ENCODE measurements at regions not wholly inside any gene's neighbourhood (a gene's known extent, or its start where the extent isn't known, plus 50 kb on each side); places are given as distances from the start of the nearest gene placed in this dataset.
A peak's percentile ranks its signal among the peaks of the same experiment; 100 is the strongest.
"Not testable (repeated sequence)": the region's sequence is repeated elsewhere in the genome, so short reads cannot be mapped to it uniquely, and the experiment has no call there.

DNA sequence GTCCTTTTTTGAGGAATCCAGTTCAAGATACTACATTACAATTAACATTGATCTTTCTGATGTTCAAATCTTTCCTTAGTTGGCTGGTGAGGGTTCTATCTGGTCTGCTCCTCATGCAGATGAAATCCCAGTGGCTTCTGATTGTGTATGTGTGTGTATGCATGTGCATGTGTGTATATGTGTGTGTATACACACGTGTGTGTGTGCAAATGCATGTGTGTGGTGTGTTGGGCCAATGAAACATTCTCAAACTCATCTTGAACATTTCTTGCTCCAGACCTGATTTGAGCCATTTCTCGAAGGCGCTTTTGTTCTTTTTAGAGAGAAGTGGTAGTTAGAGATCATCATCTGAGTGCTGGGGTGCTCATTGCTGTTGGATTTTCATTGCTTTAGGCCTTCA lies 113.9 kb downstream of the GLRX3 start:
- H3K4me1 Mint-ChIP-seq: no peaks in the 10 kb centered on the region
- H3K27ac Mint-ChIP-seq: no peak overlapping the region
- no peaks in the 10 kb centered on the region for H3K9me3 Mint-ChIP-seq
- no peak overlapping the region for H3K4me3 Mint-ChIP-seq
- H3K27me3 Mint-ChIP-seq: peaks cover 3% of the 10 kb centered on the region
- DNase-seq: no peak
- no peaks in the 10 kb centered on the region for H3K36me3 Mint-ChIP-seq

DNA sequence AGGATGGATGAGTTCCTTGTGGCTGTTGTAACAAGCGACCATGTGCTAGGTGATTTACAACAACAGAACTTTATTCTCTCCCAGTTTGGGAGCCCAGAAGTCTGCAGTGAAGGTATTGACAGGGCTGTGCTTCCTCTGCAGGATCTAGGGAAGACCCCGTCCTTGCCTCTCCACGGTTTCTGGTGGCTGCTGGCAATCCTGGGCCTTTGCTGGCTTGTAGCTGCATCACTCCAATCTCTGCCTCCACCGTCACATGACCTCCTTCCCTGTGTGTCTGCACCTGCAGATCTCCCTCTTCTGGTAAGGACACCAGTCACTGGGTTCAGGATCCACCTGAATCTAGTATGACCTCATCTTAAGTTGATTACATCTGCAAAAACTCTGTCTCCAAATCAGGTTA lies 115.6 kb downstream of the GLRX3 start:
- Mint-ChIP-seq H3K27me3 (no peaks in the 10 kb centered on the region), H3K9me3 (no peaks in the 10 kb centered on the region), H3K4me1 (no peaks in the 10 kb centered on the region), H3K27ac (no peak overlapping the region), H3K4me3 (no peak overlapping the region), H3K36me3 (no peaks in the 10 kb centered on the region)
- DNase-seq: no peak

- no peaks in the 10 kb centered on the region for H3K4me1 Mint-ChIP-seq
- DNase-seq: no peak
These were observed 118.1 kb downstream of the GLRX3 start for GRCh38 chr10:130254243-130254642.

GRCh38 chr10:130254662-130255061 lies 118.5 kb downstream of the GLRX3 start:
- H3K4me1 Mint-ChIP-seq: no peaks in the 10 kb centered on the region
- DNase-seq: no peak
- no peak overlapping the region for H3K27ac Mint-ChIP-seq
- no peaks in the 10 kb centered on the region for H3K27me3 Mint-ChIP-seq
- H3K9me3 Mint-ChIP-seq: no peaks in the 10 kb centered on the region
- H3K4me3 Mint-ChIP-seq: no peak overlapping the region
- H3K36me3 Mint-ChIP-seq: no peaks in the 10 kb centered on the region

More at GRCh38 chr10:130254243-130254642, 118.1 kb downstream of the GLRX3 start:
- Mint-ChIP-seq H3K27ac (no peak overlapping the region), H3K36me3 (no peaks in the 10 kb centered on the region), H3K27me3 (no peaks in the 10 kb centered on the region), H3K4me3 (no peak overlapping the region), H3K9me3 (no peaks in the 10 kb centered on the region)

DNA sequence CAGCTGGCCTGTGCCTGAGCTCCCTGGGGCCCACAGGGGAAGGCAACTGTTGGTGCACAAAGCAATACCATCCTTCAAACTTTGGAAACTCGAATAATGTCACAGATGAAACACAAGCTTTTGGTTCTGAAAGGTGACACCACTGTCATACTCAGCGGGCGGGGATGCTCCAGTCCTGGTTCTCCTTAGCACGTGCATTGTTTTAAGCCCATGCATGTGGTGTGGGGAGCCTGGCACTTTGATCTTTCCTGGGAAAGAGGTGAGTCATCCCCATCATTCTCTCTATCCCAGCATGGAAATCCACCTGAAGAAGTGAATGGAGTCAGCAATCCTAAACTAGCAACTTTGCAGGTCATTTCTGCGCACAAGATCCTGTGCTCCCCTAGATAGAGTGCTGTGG lies 119.6 kb downstream of the GLRX3 start:
- H3K27ac Mint-ChIP-seq: no peak overlapping the region
- no peaks in the 10 kb centered on the region for H3K9me3 Mint-ChIP-seq
- no peak overlapping the region for H3K4me3 Mint-ChIP-seq
- no peak for DNase-seq
- H3K27me3 Mint-ChIP-seq: no peaks in the 10 kb centered on the region
- H3K36me3 Mint-ChIP-seq: no peaks in the 10 kb centered on the region
- H3K4me1 Mint-ChIP-seq: no peaks in the 10 kb centered on the region

GRCh38 chr10:130257897-130258296 lies 121.7 kb downstream of the GLRX3 start:
- H3K9me3 Mint-ChIP-seq: no peaks in the 10 kb centered on the region
- H3K27ac Mint-ChIP-seq: no peak overlapping the region
- no peaks in the 10 kb centered on the region for H3K36me3 Mint-ChIP-seq
- DNase-seq: no peak
- no peaks in the 10 kb centered on the region for H3K4me1 Mint-ChIP-seq
- no peak overlapping the region for H3K4me3 Mint-ChIP-seq
- H3K27me3 Mint-ChIP-seq: no peaks in the 10 kb centered on the region

DNA sequence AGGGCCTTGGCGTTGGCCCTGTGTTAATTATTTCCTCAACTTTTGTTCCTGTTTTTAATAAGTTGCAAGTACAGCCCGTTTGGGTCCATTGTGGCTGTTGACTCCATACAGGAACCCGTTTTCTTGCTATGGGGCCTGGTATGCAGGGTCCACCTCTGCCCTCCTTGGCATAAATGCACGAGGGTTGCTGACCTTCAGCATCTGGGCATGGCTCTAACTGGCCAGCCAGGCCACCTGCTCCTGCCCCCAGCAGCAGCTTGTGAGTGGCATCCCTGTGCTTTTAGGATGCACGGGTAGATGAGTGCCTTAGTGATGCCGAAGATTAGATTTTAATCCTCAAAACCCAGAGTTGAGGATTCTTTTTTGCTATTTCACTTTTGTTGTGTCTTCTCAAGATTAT lies 123.2 kb downstream of the GLRX3 start:
- H3K36me3 Mint-ChIP-seq: peaks cover 2% of the 10 kb centered on the region
- peaks cover 4% of the 10 kb centered on the region for H3K9me3 Mint-ChIP-seq
- no peaks in the 10 kb centered on the region for H3K27me3 Mint-ChIP-seq
- no peak overlapping the region for H3K27ac Mint-ChIP-seq
- no peaks in the 10 kb centered on the region for H3K4me1 Mint-ChIP-seq
- no peak overlapping the region for H3K4me3 Mint-ChIP-seq
- DNase-seq: no peak

DNA sequence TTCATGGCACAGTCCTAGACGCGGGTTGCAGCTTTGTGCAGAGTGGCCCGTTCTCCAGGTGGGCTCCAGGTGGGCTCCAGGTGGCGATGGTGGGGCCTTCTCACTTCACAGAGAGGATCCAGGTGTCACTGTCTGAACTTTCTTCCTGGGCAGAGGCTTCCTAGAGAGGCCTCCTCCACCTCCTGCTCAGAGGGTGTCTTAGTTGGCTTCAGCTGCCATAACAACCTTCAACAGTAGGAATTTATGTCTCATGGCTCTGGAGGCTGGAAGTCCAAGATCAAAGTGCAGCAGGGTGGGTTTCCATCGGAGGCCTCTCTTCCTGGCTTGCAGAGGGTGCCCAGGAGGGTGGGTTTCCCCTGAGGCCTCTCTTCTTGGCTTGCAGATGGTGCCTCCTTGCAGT lies 125.1 kb downstream of the GLRX3 start:
- DNase-seq: no peak
- H3K27ac Mint-ChIP-seq: no peak overlapping the region
- H3K36me3 Mint-ChIP-seq: peaks cover 3% of the 10 kb centered on the region
- no peaks in the 10 kb centered on the region for H3K4me1 Mint-ChIP-seq
- H3K4me3 Mint-ChIP-seq: no peak overlapping the region
- H3K9me3 Mint-ChIP-seq: peaks cover 4% of the 10 kb centered on the region
- no peaks in the 10 kb centered on the region for H3K27me3 Mint-ChIP-seq

DNA sequence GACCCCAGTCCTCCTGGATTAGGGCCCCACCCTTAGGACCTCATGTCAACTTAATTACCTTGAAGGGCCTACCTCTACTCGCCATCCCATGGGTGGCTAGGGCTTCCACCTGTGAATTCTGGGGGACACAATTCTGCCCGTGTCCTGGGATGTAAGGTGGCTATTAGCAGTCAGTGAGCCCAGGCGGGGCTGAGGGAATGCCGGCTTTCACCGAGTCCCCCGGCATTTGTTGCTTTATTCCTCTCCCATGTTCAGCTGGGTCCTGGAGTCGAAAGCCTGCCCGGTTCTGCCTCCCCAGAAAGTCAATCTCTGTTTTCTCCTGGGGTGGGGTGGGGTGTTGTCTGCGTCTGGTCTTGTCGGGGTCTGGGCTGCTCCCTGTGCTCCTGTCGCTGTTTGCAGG lies 125.6 kb downstream of the GLRX3 start:
- no peaks in the 10 kb centered on the region for H3K27me3 Mint-ChIP-seq

DNA sequence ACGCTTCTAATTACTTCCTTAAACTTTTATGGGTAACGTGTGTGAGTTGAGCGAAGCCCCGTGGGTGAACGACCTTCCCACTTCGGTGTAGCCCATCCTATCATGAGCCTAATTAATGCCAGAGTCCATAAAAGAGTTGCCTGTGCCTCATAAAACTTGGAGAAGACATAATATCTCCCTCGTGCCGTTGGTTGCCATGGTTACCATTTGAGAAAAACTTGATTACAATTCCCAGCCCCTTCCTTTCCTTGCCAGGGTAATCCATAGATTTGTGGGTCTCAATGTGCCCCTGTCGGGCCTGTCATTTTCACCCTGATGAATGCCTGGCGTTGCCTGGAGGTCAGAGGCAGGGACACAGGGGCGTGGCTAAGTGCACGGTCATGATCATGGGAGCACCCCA lies 127.1 kb downstream of the GLRX3 start:
- Mint-ChIP-seq H3K4me1 (no peaks in the 10 kb centered on the region), H3K27ac (no peak overlapping the region), H3K4me3 (no peak overlapping the region), H3K27me3 (no peaks in the 10 kb centered on the region), H3K36me3 (peaks cover 3% of the 10 kb centered on the region), H3K9me3 (peaks cover 4% of the 10 kb centered on the region)
- no peak for DNase-seq

More for the DNA sequence above, 125.6 kb downstream of the GLRX3 start:
- H3K27ac Mint-ChIP-seq: no peak overlapping the region
- H3K9me3 Mint-ChIP-seq: peaks cover 4% of the 10 kb centered on the region
- no peaks in the 10 kb centered on the region for H3K4me1 Mint-ChIP-seq
- H3K4me3 Mint-ChIP-seq: no peak overlapping the region
- no peak for DNase-seq
- peaks cover 3% of the 10 kb centered on the region for H3K36me3 Mint-ChIP-seq

- Mint-ChIP-seq H3K36me3 (peaks cover 3% of the 10 kb centered on the region), H3K4me1 (no peaks in the 10 kb centered on the region), H3K27ac (no peak overlapping the region), H3K27me3 (no peaks in the 10 kb centered on the region), H3K4me3 (no peak overlapping the region), H3K9me3 (peaks cover 4% of the 10 kb centered on the region)
- no peak for DNase-seq
These were observed 129.4 kb downstream of the GLRX3 start for GRCh38 chr10:130265542-130265941.

- H3K4me1 Mint-ChIP-seq: no peaks in the 10 kb centered on the region
- no peaks in the 10 kb centered on the region for H3K27me3 Mint-ChIP-seq
- H3K9me3 Mint-ChIP-seq: peaks cover 73% of the 10 kb centered on the region
- H3K36me3 Mint-ChIP-seq: peaks cover 24% of the 10 kb centered on the region
- no peak overlapping the region for H3K27ac Mint-ChIP-seq
- no peak for DNase-seq
- no peak overlapping the region for H3K4me3 Mint-ChIP-seq
These were observed 146.5 kb downstream of the GLRX3 start for GRCh38 chr10:130282492-130283218.

GRCh38 chr10:130283219-130283545 lies 147.0 kb downstream of the GLRX3 start:
- no peak overlapping the region for H3K27ac Mint-ChIP-seq
- DNase-seq: no peak
- H3K4me3 Mint-ChIP-seq: no peak overlapping the region
- peaks cover 28% of the 10 kb centered on the region for H3K36me3 Mint-ChIP-seq
- H3K9me3 Mint-ChIP-seq: peaks cover 71% of the 10 kb centered on the region
- H3K4me1 Mint-ChIP-seq: no peaks in the 10 kb centered on the region
- no peaks in the 10 kb centered on the region for H3K27me3 Mint-ChIP-seq

DNA sequence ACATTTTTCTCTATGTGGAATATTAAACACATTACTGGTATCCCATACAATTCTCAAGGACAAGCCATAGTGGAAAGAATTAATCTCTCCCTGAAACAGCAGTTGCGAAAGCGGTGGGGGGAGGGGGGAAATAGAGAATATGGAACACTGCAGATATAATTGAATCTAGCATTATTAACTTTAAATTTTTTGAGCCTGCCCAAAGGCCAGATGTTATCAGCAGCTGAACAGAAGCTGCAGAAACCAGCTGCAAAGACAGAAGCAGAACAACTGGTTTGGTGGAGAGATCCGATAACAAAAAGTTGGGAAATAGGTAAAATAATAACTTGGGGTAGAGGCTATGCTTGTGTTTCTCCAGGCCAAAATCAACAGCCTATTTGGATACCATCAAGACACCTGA lies 159.6 kb downstream of the GLRX3 start:
- not testable (repeated sequence) for H3K27ac Mint-ChIP-seq, H3K4me3 Mint-ChIP-seq, H3K4me1 Mint-ChIP-seq, DNase-seq, H3K27me3 Mint-ChIP-seq
- peaks cover 56% of the 10 kb centered on the region for H3K9me3 Mint-ChIP-seq
- H3K36me3 Mint-ChIP-seq: peaks cover 15% of the 10 kb centered on the region

- Mint-ChIP-seq H3K4me1 (no peaks in the 10 kb centered on the region), H3K27ac (no peak overlapping the region), H3K36me3 (peaks cover 19% of the 10 kb centered on the region), H3K9me3 (peaks cover 56% of the 10 kb centered on the region), H3K27me3 (no peaks in the 10 kb centered on the region), H3K4me3 (peak overlapping the region; percentile 48)
- DNase-seq: peak; percentile 36
These were observed 164.4 kb downstream of the GLRX3 start for GRCh38 chr10:130300608-130301020.

GRCh38 chr10:130301021-130301892 lies 165.1 kb downstream of the GLRX3 start:
- Mint-ChIP-seq H3K36me3 (peaks cover 19% of the 10 kb centered on the region), H3K4me3 (peak overlapping the region; percentile 48), H3K27me3 (no peaks in the 10 kb centered on the region), H3K27ac (no peak overlapping the region), H3K9me3 (peaks cover 54% of the 10 kb centered on the region), H3K4me1 (no peaks in the 10 kb centered on the region)
- DNase-seq: peak; percentile 57

All from activated naive CD8-positive, alpha-beta T cell treated with anti-CD3 and anti-CD28 coated beads for 36 hours (primary cell).